ENCODE measurements at regions not wholly inside any gene's neighbourhood (a gene's known extent, or its start where the extent isn't known, plus 50 kb on each side); places are given as distances from the start of the nearest gene placed in this dataset.

DNA sequence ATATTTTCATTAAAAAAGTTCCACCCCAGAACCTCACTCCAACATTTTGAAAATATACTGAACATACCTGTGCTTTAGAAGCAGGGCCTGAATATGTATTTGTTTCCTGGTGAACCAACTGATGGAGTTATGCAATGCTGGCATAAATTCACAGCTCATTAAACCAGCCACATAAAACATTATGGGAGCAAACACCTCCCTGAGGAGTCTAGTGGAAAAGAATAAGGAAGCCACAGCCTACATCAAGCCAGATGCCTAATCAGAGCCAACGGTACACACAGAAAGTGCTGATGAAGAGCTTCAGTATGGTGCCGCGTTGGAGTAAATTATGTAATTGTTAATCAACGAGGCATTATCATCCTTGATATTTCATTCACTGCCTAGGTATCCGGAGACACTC lies 199.5 kb downstream of the AJAP1 start:
- no peak overlapping the region for H3K4me2 ChIP-seq (ENCODE audit: insufficient read depth, low read length)
- no peak overlapping the region for H3K4me3 ChIP-seq (ENCODE audit: low read depth in 1 of 2, low read length in 2 of 2)
- H2AFZ ChIP-seq (ENCODE audit: low read depth, low read length): no peak overlapping the region
- TF ChIP-seq EZH2 (IDR thresholded peaks at IDR 0.05; ENCODE audit: borderline replicate concordance, low read depth, low read length, severe bottlenecking): no peak
- TF ChIP-seq, protein P1, sequence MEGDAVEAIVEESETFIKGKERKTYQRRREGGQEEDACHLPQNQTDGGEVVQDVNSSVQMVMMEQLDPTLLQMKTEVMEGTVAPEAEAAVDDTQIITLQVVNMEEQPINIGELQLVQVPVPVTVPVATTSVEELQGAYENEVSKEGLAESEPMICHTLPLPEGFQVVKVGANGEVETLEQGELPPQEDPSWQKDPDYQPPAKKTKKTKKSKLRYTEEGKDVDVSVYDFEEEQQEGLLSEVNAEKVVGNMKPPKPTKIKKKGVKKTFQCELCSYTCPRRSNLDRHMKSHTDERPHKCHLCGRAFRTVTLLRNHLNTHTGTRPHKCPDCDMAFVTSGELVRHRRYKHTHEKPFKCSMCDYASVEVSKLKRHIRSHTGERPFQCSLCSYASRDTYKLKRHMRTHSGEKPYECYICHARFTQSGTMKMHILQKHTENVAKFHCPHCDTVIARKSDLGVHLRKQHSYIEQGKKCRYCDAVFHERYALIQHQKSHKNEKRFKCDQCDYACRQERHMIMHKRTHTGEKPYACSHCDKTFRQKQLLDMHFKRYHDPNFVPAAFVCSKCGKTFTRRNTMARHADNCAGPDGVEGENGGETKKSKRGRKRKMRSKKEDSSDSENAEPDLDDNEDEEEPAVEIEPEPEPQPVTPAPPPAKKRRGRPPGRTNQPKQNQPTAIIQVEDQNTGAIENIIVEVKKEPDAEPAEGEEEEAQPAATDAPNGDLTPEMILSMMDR (IDR thresholded peaks at IDR 0.05; ENCODE audit: borderline replicate concordance, extremely low read depth, low read length, poor library complexity, severe bottlenecking): no peak
- H3K36me3 ChIP-seq (ENCODE audit: insufficient read depth, low read length): no peaks in the 10 kb centered on the region
- no peak for DNase-seq
- H4K20me1 ChIP-seq (ENCODE audit: insufficient read depth, low read length): no peaks in the 10 kb centered on the region
- H3K79me2 ChIP-seq (ENCODE audit: insufficient read depth, low read length): no peaks in the 10 kb centered on the region
- H3K9ac ChIP-seq (ENCODE audit: low read depth, low read length): no peak overlapping the region
- ATAC-seq (ENCODE audit: insufficient read depth, low read depth): no peak
- H3K27me3 ChIP-seq (ENCODE audit: insufficient read depth, low read length, poor library complexity): no peaks in the 10 kb centered on the region
- H3K27ac ChIP-seq (ENCODE audit: low read length): no peak overlapping the region
- H3K4me1 ChIP-seq (ENCODE audit: insufficient read depth, low read length): no peaks in the 10 kb centered on the region
- no peaks in the 10 kb centered on the region for H3K9me3 ChIP-seq (ENCODE audit: insufficient read depth, low read length, severe bottlenecking)

DNA sequence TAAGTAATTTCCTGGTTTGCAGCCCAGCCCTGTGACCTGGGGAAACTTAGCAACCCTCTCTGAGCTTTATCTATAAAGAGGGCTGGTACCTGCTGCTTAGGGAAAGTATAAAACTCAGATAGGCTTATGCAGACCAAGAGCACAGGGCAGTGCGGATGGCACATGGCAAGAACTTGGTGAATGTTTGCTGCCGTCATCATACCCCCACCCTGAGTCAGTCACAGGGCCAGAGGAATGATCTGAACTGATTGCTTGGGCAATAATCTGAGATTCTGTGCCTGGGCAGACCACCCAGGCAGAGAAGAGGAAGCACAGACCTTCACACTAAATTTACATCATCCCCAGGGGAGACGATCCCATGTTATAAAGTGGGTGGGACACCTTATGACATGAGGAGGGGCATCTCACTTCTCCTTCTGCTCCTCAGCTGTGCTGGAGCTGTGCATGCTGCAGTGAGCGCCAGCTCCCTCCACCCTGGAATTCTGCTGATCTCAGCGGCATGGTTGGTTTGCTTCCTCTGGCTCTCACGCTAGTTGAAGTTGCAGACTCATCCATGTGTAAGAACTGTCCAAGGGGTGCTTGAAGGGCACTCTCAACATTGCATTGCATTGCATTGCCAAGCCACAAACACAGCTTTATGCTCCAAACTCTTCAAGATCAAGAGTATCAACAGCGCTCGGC lies 197.1 kb downstream of the AJAP1 start:
- Histone ChIP-seq H3K27me3 (ENCODE audit: insufficient read depth, low read length, poor library complexity) (no peaks in the 10 kb centered on the region), H2AFZ (ENCODE audit: low read depth, low read length) (no peak overlapping the region), H4K20me1 (ENCODE audit: insufficient read depth, low read length) (no peaks in the 10 kb centered on the region), H3K9me3 (ENCODE audit: insufficient read depth, low read length, severe bottlenecking) (no peaks in the 10 kb centered on the region), H3K36me3 (ENCODE audit: insufficient read depth, low read length) (no peaks in the 10 kb centered on the region), H3K79me2 (ENCODE audit: insufficient read depth, low read length) (no peaks in the 10 kb centered on the region), H3K4me3 (ENCODE audit: low read depth in 1 of 2, low read length in 2 of 2) (no peak overlapping the region), H3K4me1 (ENCODE audit: insufficient read depth, low read length) (no peaks in the 10 kb centered on the region), H3K27ac (ENCODE audit: low read length) (no peak overlapping the region), H3K9ac (ENCODE audit: low read depth, low read length) (no peak overlapping the region), H3K4me2 (ENCODE audit: insufficient read depth, low read length) (no peak overlapping the region)
- DNase-seq (no peak), ATAC-seq (ENCODE audit: insufficient read depth, low read depth) (no peak)
- no peak for TF ChIP-seq EZH2 (IDR thresholded peaks at IDR 0.05; ENCODE audit: borderline replicate concordance, low read depth, low read length, severe bottlenecking)
- TF ChIP-seq, protein P1 (IDR thresholded peaks at IDR 0.05; ENCODE audit: borderline replicate concordance, extremely low read depth, low read length, poor library complexity, severe bottlenecking): no peak

DNA sequence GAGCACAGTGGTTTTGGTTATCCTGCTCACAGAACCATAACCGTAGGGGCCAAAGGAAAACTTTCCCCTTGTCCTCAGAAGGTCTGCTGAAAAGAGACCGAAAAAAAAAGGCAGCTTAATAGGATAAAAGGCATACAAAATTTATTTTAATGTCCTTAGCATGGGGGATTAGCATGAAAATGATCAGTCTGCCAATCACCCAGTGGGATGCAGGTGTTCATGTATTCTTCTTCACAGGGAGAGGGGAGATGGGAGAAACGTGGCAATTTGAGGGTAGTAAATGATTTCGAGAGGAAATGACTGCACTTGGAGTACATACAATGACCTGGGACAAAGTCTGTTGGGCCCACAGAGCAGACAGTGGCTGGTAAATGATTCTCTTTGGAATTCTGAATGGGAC lies 194.0 kb downstream of the AJAP1 start:
- ATAC-seq (ENCODE audit: insufficient read depth, low read depth) (no peak), DNase-seq (no peak)
- Histone ChIP-seq H3K4me1 (ENCODE audit: insufficient read depth, low read length) (no peaks in the 10 kb centered on the region), H3K9me3 (ENCODE audit: insufficient read depth, low read length, severe bottlenecking) (no peaks in the 10 kb centered on the region), H4K20me1 (ENCODE audit: insufficient read depth, low read length) (no peaks in the 10 kb centered on the region), H2AFZ (ENCODE audit: low read depth, low read length) (no peak overlapping the region), H3K27ac (ENCODE audit: low read length) (no peak overlapping the region), H3K9ac (ENCODE audit: low read depth, low read length) (no peak overlapping the region), H3K4me3 (ENCODE audit: low read depth in 1 of 2, low read length in 2 of 2) (no peak overlapping the region), H3K36me3 (ENCODE audit: insufficient read depth, low read length) (no peaks in the 10 kb centered on the region), H3K27me3 (ENCODE audit: insufficient read depth, low read length, poor library complexity) (no peaks in the 10 kb centered on the region), H3K79me2 (ENCODE audit: insufficient read depth, low read length) (no peaks in the 10 kb centered on the region), H3K4me2 (ENCODE audit: insufficient read depth, low read length) (no peak overlapping the region)
- no peak for TF ChIP-seq EZH2 (IDR thresholded peaks at IDR 0.05; ENCODE audit: borderline replicate concordance, low read depth, low read length, severe bottlenecking)
- TF ChIP-seq, protein P1 (IDR thresholded peaks at IDR 0.05; ENCODE audit: borderline replicate concordance, extremely low read depth, low read length, poor library complexity, severe bottlenecking): no peak
